ENCODE measurements at regions not wholly inside any gene's neighbourhood (a gene's known extent, or its start where the extent isn't known, plus 50 kb on each side); places are given as distances from the start of the nearest gene placed in this dataset.

DNA sequence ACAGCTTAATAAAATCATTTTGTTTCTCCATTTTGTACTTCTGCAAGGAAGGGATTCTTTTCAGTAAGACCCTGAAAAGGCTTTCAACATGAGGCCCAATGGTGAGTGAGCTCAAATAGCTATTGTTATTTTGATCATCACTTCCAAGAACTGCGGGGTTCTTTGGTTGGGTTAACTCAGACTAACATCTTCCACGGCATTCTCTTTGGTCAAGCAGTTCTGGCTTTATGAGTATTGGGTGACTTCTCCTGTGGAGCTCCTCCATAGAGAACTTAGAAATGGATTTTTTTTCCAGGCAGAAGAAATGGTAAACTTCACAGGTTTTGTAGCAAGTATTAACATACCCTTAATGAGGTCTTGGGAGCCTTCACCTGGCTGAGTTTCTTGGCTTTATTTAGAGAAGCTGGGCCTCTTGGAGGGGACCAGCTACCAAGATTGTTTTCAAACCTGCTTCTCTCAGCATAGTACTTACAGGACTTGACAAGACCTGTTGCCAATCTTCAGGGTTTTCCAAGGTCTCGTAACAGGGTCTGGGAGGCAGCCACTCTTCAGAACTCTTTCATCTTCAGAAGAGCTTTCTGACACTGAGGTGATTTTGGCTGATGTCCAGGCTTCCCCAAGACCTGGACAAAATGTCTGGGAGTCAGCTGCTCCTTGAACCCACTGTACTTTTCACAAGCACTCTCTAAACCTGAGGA is 353.2 kb upstream of the ETAA1 start:
- TF ChIP-seq NFE2L2 (IDR thresholded peaks at IDR 0.05; ENCODE audit: low read depth, low read length) = no peak
- no peak for TF ChIP-seq RCOR1 (IDR thresholded peaks at IDR 0.05; ENCODE audit: insufficient replicate concordance, low read length)
- TF ChIP-seq USF2 (IDR thresholded peaks at IDR 0.05; ENCODE audit: low read depth, low read length) = no peak
- TF ChIP-seq RAD21 (IDR thresholded peaks at IDR 0.05; ENCODE audit: low read length) = no peak
- no peak for TF ChIP-seq CHD1 (IDR thresholded peaks at IDR 0.05; ENCODE audit: low read depth, low read length)
- TF ChIP-seq CEBPB (IDR thresholded peaks at IDR 0.05; ENCODE audit: low read depth, low read length) = no peak
- no peak for TF ChIP-seq SMC3 (IDR thresholded peaks at IDR 0.05; ENCODE audit: low read depth, low read length)
- TF ChIP-seq, protein P1, sequence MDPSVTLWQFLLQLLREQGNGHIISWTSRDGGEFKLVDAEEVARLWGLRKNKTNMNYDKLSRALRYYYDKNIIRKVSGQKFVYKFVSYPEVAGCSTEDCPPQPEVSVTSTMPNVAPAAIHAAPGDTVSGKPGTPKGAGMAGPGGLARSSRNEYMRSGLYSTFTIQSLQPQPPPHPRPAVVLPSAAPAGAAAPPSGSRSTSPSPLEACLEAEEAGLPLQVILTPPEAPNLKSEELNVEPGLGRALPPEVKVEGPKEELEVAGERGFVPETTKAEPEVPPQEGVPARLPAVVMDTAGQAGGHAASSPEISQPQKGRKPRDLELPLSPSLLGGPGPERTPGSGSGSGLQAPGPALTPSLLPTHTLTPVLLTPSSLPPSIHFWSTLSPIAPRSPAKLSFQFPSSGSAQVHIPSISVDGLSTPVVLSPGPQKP (IDR thresholded peaks at IDR 0.05; ENCODE audit: borderline replicate concordance, low read depth, low read length) = no peak
- TF ChIP-seq MXI1 (IDR thresholded peaks at IDR 0.05; ENCODE audit: borderline replicate concordance, low read depth, low read length) = no peak
- no peak for TF ChIP-seq RFX5 (IDR thresholded peaks at IDR 0.05; ENCODE audit: low read depth, low read length)
- no peak for TF ChIP-seq MAZ (IDR thresholded peaks at IDR 0.05; ENCODE audit: borderline replicate concordance, low read depth, low read length)
- dilution Hi-C loops (cut with HindIII; ENCODE audit: low sequenced_read_pairs, unreplicated experiment) = no loop called here
- H3K14ac ChIP-seq (replicated peaks; ENCODE audit: low read depth, low read length) = no peak overlapping the region
- H3K9me1 ChIP-seq (ENCODE audit: insufficient read depth, low read length) = no peaks in the 10 kb centered on the region
- H2BK15ac ChIP-seq (ENCODE audit: low read depth, low read length) = no peak overlapping the region
- H4K91ac ChIP-seq (ENCODE audit: insufficient read depth, low read depth, low read length) = no peak overlapping the region
- no TSS peak for BruUV-seq (replicated peaks)
- no peak overlapping the region for H3K9ac ChIP-seq (ENCODE audit: low read depth, low read length)
- H3K4me2 ChIP-seq (ENCODE audit: low read depth, low read length) = no peak overlapping the region
- H3K4ac ChIP-seq (ENCODE audit: low read depth, low read length) = no peak overlapping the region
- H3K23ac ChIP-seq (ENCODE audit: low read depth, low read length) = no peak overlapping the region
- no peaks in the 10 kb centered on the region for H3K27me3 ChIP-seq (ENCODE audit: control insufficient read depth, insufficient read depth, low read length)
- no peak overlapping the region for H4K8ac ChIP-seq (ENCODE audit: low read depth in 2 of 2, low read length in 2 of 2)
- in situ Hi-C loops (cut with MboI; ENCODE audit: low sequenced_read_pairs) = no loop called here
- no peaks in the 10 kb centered on the region for H3K36me3 ChIP-seq (ENCODE audit: control insufficient read depth, insufficient read depth, low read length)
- no peak for ATAC-seq (ENCODE audit: low read depth)
- no peak overlapping the region for H4K5ac ChIP-seq (ENCODE audit: low read depth, low read length)
- no peak overlapping the region for H2AK9ac ChIP-seq (replicated peaks; ENCODE audit: low read depth, low read length, poor library complexity)
- H2AFZ ChIP-seq (replicated peaks; ENCODE audit: low read length, poor library complexity) = no peak overlapping the region
- H3K27ac ChIP-seq (ENCODE audit: insufficient read depth, low read length) = no peak overlapping the region
- no peak overlapping the region for H2BK5ac ChIP-seq (ENCODE audit: low read depth, low read length, poor library complexity, severe bottlenecking)
- H3K79me1 ChIP-seq (ENCODE audit: low read depth in 1 of 2, low read length in 2 of 2) = no peaks in the 10 kb centered on the region
- WGBS, 2 experiments (ENCODE audit: extremely low coverage in 2 of 2, insufficient read length in 1 of 2) = 100% methylated on average over 1 of the region's 3 CpGs; no CpG with 5 or more reads in 1 of the 2 experiments
- no peak overlapping the region for H3K4me3 ChIP-seq (ENCODE audit: insufficient read depth, low read depth, low read length)
- H2BK120ac ChIP-seq (ENCODE audit: low read depth, low read length) = no peak overlapping the region
- H2BK20ac ChIP-seq (ENCODE audit: low read depth, low read length) = no peak overlapping the region
- H3K9me3 ChIP-seq (ENCODE audit: control insufficient read depth, insufficient read depth, low read length) = no peaks in the 10 kb centered on the region
- no peaks in the 10 kb centered on the region for H4K20me1 ChIP-seq (ENCODE audit: insufficient read depth, low read length)
- H2AK5ac ChIP-seq (ENCODE audit: low read depth, low read length) = no peak overlapping the region
- ChIA-PET POLR2A (ENCODE audit: unreplicated experiment) (interaction anchor here (0.6 kb wide), 1 partner anchor 857 kb away, joined by 5 read pairs; no protein-coding TSS in a partner anchor), CTCF (interaction anchor here (0.6 kb wide), 1 partner anchor 10 kb away, joined by 3 read pairs; no protein-coding TSS in a partner anchor)
- intact Hi-C loops (cut with micrococcal nuclease) = no loop called here
- DNase-seq = no peak
- no peak overlapping the region for H3K18ac ChIP-seq (ENCODE audit: low read depth, low read length)
- peaks cover 7% of the 10 kb centered on the region for H3K4me1 ChIP-seq (ENCODE audit: control insufficient read depth, insufficient read depth, low read length)
- no peak overlapping the region for H3K56ac ChIP-seq (ENCODE audit: extremely low read depth, insufficient read depth, low read length)

All from IMR-90 (cell line).